Chondrocyte (in vitro differentiated cells): ENCODE measurements at regions not wholly inside any gene's neighbourhood (a gene's known extent, or its start where the extent isn't known, plus 50 kb on each side); places are given as distances from the start of the nearest gene placed in this dataset.
"Not testable (repeated sequence)": the region's sequence is repeated elsewhere in the genome, so short reads cannot be mapped to it uniquely, and the experiment has no call there.

Source experiments
- DNase-seq: peaks from one replicate; pipeline ENCODE4 v3.0.0; 2021; ENCODE audit warnings: mixed read lengths, low spot score
- H3K27ac Mint-ChIP-seq: one replicate; pipeline ENCODE4 v1.8.0; 2021; ENCODE audit warnings: mild to moderate bottlenecking, moderate library complexity, mixed read lengths; ENCODE audit not compliant: unreplicated experiment
- H3K27me3 Mint-ChIP-seq: 2 replicates; pipeline ENCODE4 v1.8.0; 2021; ENCODE audit warnings: low read depth, mixed read lengths
- H3K36me3 Mint-ChIP-seq: 2 replicates; pipeline ENCODE4 v1.8.0; 2021; ENCODE audit warnings: low read depth, mixed read lengths
- H3K4me1 Mint-ChIP-seq: 2 replicates; pipeline ENCODE4 v1.8.0; 2021; ENCODE audit warnings: low read depth, mild to moderate bottlenecking, mixed read lengths
- H3K4me3 Mint-ChIP-seq: one replicate; pipeline ENCODE4 v1.8.0; 2021; ENCODE audit warnings: mild to moderate bottlenecking, moderate library complexity, mixed read lengths; ENCODE audit not compliant: unreplicated experiment
- H3K9me3 Mint-ChIP-seq: 2 replicates; pipeline ENCODE4 v1.8.0; 2021; ENCODE audit warnings: low read depth, mixed read lengths
- CTCF ChIP-seq: fragments of 200-600 bp; sonication (generic); IDR thresholded peaks from 2 replicates; pipeline ENCODE4 v1.5.0; 2021; ENCODE audit warnings: antibody characterized with exemption, mild to moderate bottlenecking, moderate library complexity

GRCh38 chr16:22572331-22573224 is 61.9 kb downstream of the NPIPB5 start:
- H3K9me3 Mint-ChIP-seq, H3K4me3 Mint-ChIP-seq, H3K36me3 Mint-ChIP-seq, DNase-seq, H3K27me3 Mint-ChIP-seq, H3K27ac Mint-ChIP-seq, H3K4me1 Mint-ChIP-seq: not testable (repeated sequence)

- H3K4me3 Mint-ChIP-seq, H3K27me3 Mint-ChIP-seq, H3K36me3 Mint-ChIP-seq, DNase-seq, H3K9me3 Mint-ChIP-seq, H3K27ac Mint-ChIP-seq, H3K4me1 Mint-ChIP-seq: not testable (repeated sequence)
- peak; percentile 34 for TF ChIP-seq CTCF
Measured at GRCh38 chr16:22573225-22573530, 62.5 kb downstream of the NPIPB5 start.

- not testable (repeated sequence) for H3K36me3 Mint-ChIP-seq, H3K27me3 Mint-ChIP-seq, H3K9me3 Mint-ChIP-seq, H3K27ac Mint-ChIP-seq, H3K4me1 Mint-ChIP-seq, H3K4me3 Mint-ChIP-seq, DNase-seq
Measured at GRCh38 chr16:22576506-22576905, 65.8 kb downstream of the NPIPB5 start.

- H3K27me3 Mint-ChIP-seq, H3K27ac Mint-ChIP-seq, DNase-seq, H3K36me3 Mint-ChIP-seq, H3K4me1 Mint-ChIP-seq, H3K9me3 Mint-ChIP-seq, H3K4me3 Mint-ChIP-seq: not testable (repeated sequence)
Measured at GRCh38 chr16:22583195-22583594, 72.5 kb downstream of the NPIPB5 start.

GRCh38 chr16:22584459-22584858 is 73.8 kb downstream of the NPIPB5 start:
- H3K36me3 Mint-ChIP-seq, H3K9me3 Mint-ChIP-seq, H3K4me3 Mint-ChIP-seq, DNase-seq, H3K27ac Mint-ChIP-seq, H3K27me3 Mint-ChIP-seq, H3K4me1 Mint-ChIP-seq: not testable (repeated sequence)

GRCh38 chr16:22584941-22585340 is 74.2 kb downstream of the NPIPB5 start:
- H3K9me3 Mint-ChIP-seq, H3K27me3 Mint-ChIP-seq, H3K4me1 Mint-ChIP-seq, DNase-seq, H3K4me3 Mint-ChIP-seq, H3K36me3 Mint-ChIP-seq, H3K27ac Mint-ChIP-seq: not testable (repeated sequence)

GRCh38 chr16:22585431-22585830 is 74.7 kb downstream of the NPIPB5 start:
- H3K9me3 Mint-ChIP-seq, H3K36me3 Mint-ChIP-seq, H3K4me1 Mint-ChIP-seq, H3K27me3 Mint-ChIP-seq, H3K4me3 Mint-ChIP-seq, DNase-seq: not testable (repeated sequence)
- H3K27ac Mint-ChIP-seq = peak overlapping the region; percentile 59

GRCh38 chr16:22586732-22587131 is 76.0 kb downstream of the NPIPB5 start:
- not testable (repeated sequence) for H3K27ac Mint-ChIP-seq, H3K4me3 Mint-ChIP-seq, H3K27me3 Mint-ChIP-seq, H3K9me3 Mint-ChIP-seq, H3K4me1 Mint-ChIP-seq, DNase-seq, H3K36me3 Mint-ChIP-seq

- H3K9me3 Mint-ChIP-seq, H3K4me1 Mint-ChIP-seq, H3K4me3 Mint-ChIP-seq, H3K27ac Mint-ChIP-seq, DNase-seq, H3K27me3 Mint-ChIP-seq, H3K36me3 Mint-ChIP-seq: not testable (repeated sequence)
Measured at GRCh38 chr16:22589757-22590156, 79.1 kb downstream of the NPIPB5 start.

GRCh38 chr16:22596445-22597045 is 85.9 kb downstream of the NPIPB5 start:
- not testable (repeated sequence) for H3K27ac Mint-ChIP-seq, H3K27me3 Mint-ChIP-seq, DNase-seq, H3K4me3 Mint-ChIP-seq, H3K4me1 Mint-ChIP-seq, H3K36me3 Mint-ChIP-seq, H3K9me3 Mint-ChIP-seq

GRCh38 chr16:22603744-22604143 is 93.1 kb downstream of the NPIPB5 start:
- H3K27me3 Mint-ChIP-seq, H3K4me3 Mint-ChIP-seq, H3K36me3 Mint-ChIP-seq, H3K27ac Mint-ChIP-seq, DNase-seq, H3K9me3 Mint-ChIP-seq, H3K4me1 Mint-ChIP-seq: not testable (repeated sequence)

- not testable (repeated sequence) for H3K4me3 Mint-ChIP-seq, H3K27me3 Mint-ChIP-seq, H3K36me3 Mint-ChIP-seq, DNase-seq, H3K4me1 Mint-ChIP-seq, H3K9me3 Mint-ChIP-seq, H3K27ac Mint-ChIP-seq
Measured at GRCh38 chr16:22606619-22607018, 95.9 kb downstream of the NPIPB5 start.
